ENCODE measurements at regions not wholly inside any gene's neighbourhood (a gene's known extent, or its start where the extent isn't known, plus 50 kb on each side); places are given as distances from the start of the nearest gene placed in this dataset.

- TF ChIP-seq CTCF (IDR thresholded peaks at IDR 0.05) (no peak), POLR2A (IDR thresholded peaks at IDR 0.05) (no peak)
Observed at GRCh38 chrX:16491461-16491860, 158.5 kb upstream of the S100G start.

Measured in heart left ventricle (tissue), 13 donors.